ENCODE measurements at regions not wholly inside any gene's neighbourhood (a gene's known extent, or its start where the extent isn't known, plus 50 kb on each side); places are given as distances from the start of the nearest gene placed in this dataset.

- TF ChIP-seq, protein P1, sequence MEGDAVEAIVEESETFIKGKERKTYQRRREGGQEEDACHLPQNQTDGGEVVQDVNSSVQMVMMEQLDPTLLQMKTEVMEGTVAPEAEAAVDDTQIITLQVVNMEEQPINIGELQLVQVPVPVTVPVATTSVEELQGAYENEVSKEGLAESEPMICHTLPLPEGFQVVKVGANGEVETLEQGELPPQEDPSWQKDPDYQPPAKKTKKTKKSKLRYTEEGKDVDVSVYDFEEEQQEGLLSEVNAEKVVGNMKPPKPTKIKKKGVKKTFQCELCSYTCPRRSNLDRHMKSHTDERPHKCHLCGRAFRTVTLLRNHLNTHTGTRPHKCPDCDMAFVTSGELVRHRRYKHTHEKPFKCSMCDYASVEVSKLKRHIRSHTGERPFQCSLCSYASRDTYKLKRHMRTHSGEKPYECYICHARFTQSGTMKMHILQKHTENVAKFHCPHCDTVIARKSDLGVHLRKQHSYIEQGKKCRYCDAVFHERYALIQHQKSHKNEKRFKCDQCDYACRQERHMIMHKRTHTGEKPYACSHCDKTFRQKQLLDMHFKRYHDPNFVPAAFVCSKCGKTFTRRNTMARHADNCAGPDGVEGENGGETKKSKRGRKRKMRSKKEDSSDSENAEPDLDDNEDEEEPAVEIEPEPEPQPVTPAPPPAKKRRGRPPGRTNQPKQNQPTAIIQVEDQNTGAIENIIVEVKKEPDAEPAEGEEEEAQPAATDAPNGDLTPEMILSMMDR (IDR thresholded peaks at IDR 0.05; ENCODE audit: low read depth, low read length, poor library complexity, severe bottlenecking): no peak
- H3K9me2 ChIP-seq (replicated peaks; ENCODE audit: control insufficient read depth, low read length): no peaks in the 10 kb centered on the region
- no peaks in the 10 kb centered on the region for H3K36me3 ChIP-seq (ENCODE audit: control insufficient read depth, low read length)
- no peak overlapping the region for H3K4me2 ChIP-seq (ENCODE audit: low read length)
- H3K27ac ChIP-seq (ENCODE audit: low read depth, low read length): no peak overlapping the region
- H3K9me3 ChIP-seq (ENCODE audit: control insufficient read depth, insufficient read depth, low read length): no peaks in the 10 kb centered on the region
- no peaks in the 10 kb centered on the region for H3K27me3 ChIP-seq (ENCODE audit: control insufficient read depth, low read length)
- H3K4me3 ChIP-seq (ENCODE audit: low read length): no peak overlapping the region
- no peaks in the 10 kb centered on the region for H3K4me1 ChIP-seq (ENCODE audit: control insufficient read depth, low read length)
- H4K20me1 ChIP-seq (ENCODE audit: control insufficient read depth, insufficient read depth, low read depth, low read length): no peaks in the 10 kb centered on the region
- no peaks in the 10 kb centered on the region for H3K79me2 ChIP-seq (ENCODE audit: control insufficient read depth, low read length)
- no peaks in the 10 kb centered on the region for H3F3A ChIP-seq (ENCODE audit: control insufficient read depth, insufficient read depth)
These were observed 368.4 kb upstream of the MKI67 start for GRCh38 chr10:128494665-128495064.

DNA sequence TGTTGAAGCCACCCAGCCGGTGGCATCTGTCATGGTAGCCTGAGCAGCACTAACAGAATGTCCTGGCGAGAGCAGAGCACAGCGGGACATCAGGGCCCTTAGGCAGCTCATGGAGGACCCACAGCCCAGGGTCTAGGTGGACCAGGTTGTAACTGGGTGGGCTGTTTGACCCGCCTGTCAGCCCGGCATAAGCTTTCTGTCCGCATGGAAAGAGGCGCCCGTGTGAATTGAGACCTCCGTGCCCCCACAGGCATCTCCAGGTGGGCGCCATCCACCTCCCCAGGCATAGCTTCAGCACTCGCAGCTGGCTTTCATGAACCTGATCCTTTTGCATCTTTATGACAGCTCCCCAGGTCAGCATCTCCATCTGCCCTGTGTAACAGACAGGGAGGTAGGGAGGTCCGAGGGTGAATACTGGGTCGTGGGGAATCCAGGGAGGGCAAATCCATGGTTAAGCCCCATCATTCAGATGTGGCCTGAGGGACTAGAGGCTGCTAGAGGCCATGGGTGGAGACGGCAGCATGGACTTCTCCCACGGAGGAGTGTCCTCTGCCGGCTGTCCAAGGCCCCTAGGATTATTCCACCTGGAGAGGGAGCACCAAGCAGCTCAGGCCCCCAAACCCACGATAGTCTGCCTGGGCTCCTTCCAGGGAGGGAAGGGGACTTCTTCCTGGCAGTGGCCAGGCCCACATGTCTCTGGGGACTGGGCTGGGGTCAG, 371.6 kb upstream of the MKI67 start:
- H3K79me2 ChIP-seq (ENCODE audit: control insufficient read depth, low read length): no peaks in the 10 kb centered on the region
- no peaks in the 10 kb centered on the region for H3K9me3 ChIP-seq (ENCODE audit: control insufficient read depth, insufficient read depth, low read length)
- H3F3A ChIP-seq (ENCODE audit: control insufficient read depth, insufficient read depth): no peaks in the 10 kb centered on the region
- TF ChIP-seq, protein P1 (IDR thresholded peaks at IDR 0.05; ENCODE audit: low read depth, low read length, poor library complexity, severe bottlenecking): no peak
- TF ChIP-seq EZH2phosphoT487 (IDR thresholded peaks at IDR 0.05; ENCODE audit: borderline replicate concordance, low read length): no peak
- no peaks in the 10 kb centered on the region for H3K36me3 ChIP-seq (ENCODE audit: control insufficient read depth, low read length)
- no peaks in the 10 kb centered on the region for H3K4me1 ChIP-seq (ENCODE audit: control insufficient read depth, low read length)
- no peaks in the 10 kb centered on the region for H3K9me2 ChIP-seq (replicated peaks; ENCODE audit: control insufficient read depth, low read length)
- no peaks in the 10 kb centered on the region for H4K20me1 ChIP-seq (ENCODE audit: control insufficient read depth, insufficient read depth, low read depth, low read length)
- no peaks in the 10 kb centered on the region for H3K27me3 ChIP-seq (ENCODE audit: control insufficient read depth, low read length)
- no peak overlapping the region for H3K4me2 ChIP-seq (ENCODE audit: low read length)
- H3K4me3 ChIP-seq (ENCODE audit: low read length): no peak overlapping the region
- H3K27ac ChIP-seq (ENCODE audit: low read depth, low read length): no peak overlapping the region

DNA sequence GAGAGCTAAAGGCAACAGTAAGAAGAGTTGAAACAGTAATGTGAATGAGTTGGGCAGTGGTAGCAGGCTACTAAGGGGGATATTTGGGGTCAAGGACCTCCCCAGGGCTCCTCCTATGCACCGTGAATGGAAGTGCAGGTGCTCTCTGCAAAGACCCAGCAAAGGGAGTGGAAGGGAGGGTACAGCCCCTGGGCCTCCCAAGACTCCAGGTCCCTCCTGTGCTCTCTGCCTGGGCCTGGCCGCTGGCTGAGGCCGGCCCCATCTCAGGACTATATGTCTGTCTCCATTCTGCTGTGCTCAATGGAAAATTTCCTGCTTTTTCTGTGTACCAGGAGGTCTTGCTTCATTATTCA, 372.1 kb upstream of the MKI67 start:
- Histone ChIP-seq H3K4me2 (ENCODE audit: low read length) (no peak overlapping the region), H3K4me3 (ENCODE audit: low read length) (no peak overlapping the region), H4K20me1 (ENCODE audit: control insufficient read depth, insufficient read depth, low read depth, low read length) (no peaks in the 10 kb centered on the region), H3K27ac (ENCODE audit: low read depth, low read length) (no peak overlapping the region), H3F3A (ENCODE audit: control insufficient read depth, insufficient read depth) (no peaks in the 10 kb centered on the region), H3K27me3 (ENCODE audit: control insufficient read depth, low read length) (no peaks in the 10 kb centered on the region), H3K9me2 (replicated peaks; ENCODE audit: control insufficient read depth, low read length) (no peaks in the 10 kb centered on the region), H3K36me3 (ENCODE audit: control insufficient read depth, low read length) (no peaks in the 10 kb centered on the region), H3K4me1 (ENCODE audit: control insufficient read depth, low read length) (no peaks in the 10 kb centered on the region), H3K9me3 (ENCODE audit: control insufficient read depth, insufficient read depth, low read length) (no peaks in the 10 kb centered on the region), H3K79me2 (ENCODE audit: control insufficient read depth, low read length) (no peaks in the 10 kb centered on the region)
- TF ChIP-seq EZH2phosphoT487 (IDR thresholded peaks at IDR 0.05; ENCODE audit: borderline replicate concordance, low read length): no peak
- TF ChIP-seq, protein P1 (IDR thresholded peaks at IDR 0.05; ENCODE audit: low read depth, low read length, poor library complexity, severe bottlenecking): no peak

Data from DOHH2 (cell line).